Esophagus muscularis mucosa (tissue), 4 donors: ENCODE measurements at regions not wholly inside any gene's neighbourhood (a gene's known extent, or its start where the extent isn't known, plus 50 kb on each side); places are given as distances from the start of the nearest gene placed in this dataset.

Source experiments
- CTCF ChIP-seq, 3 experiments: fragments of 200-600 bp in 2 of 3; fragments of 450-650 bp in 1 of 3; sonication (generic) in 2 of 3; IDR thresholded peaks; one replicate each; pipeline ENCODE4 v1.5.1; 2017 to 2019; ENCODE audit warnings: antibody characterized with exemption in 3 of 3, mild to moderate bottlenecking in 2 of 3, moderate library complexity in 1 of 3
- EP300 ChIP-seq: sonication (generic); formaldehyde crosslinking; IDR thresholded peaks from one replicate; pipeline ENCODE4 v1.6.1; 2017; ENCODE audit warnings: antibody characterized with exemption
- POLR2A ChIP-seq: fragments of 450-650 bp; IDR thresholded peaks from one replicate; pipeline ENCODE4 v1.6.1; 2017; ENCODE audit warnings: antibody characterized with exemption, moderate library complexity, mild to moderate bottlenecking, low read depth
- POLR2AphosphoS5 ChIP-seq, 2 donors: sonication (generic); formaldehyde crosslinking; IDR thresholded peaks; one replicate each; pipeline ENCODE4 v1.6.1; 2017; ENCODE audit warnings: antibody characterized with exemption in 2 of 2

- TF ChIP-seq CTCF (IDR thresholded peaks at IDR 0.05) (no peak), POLR2AphosphoS5 (IDR thresholded peaks at IDR 0.05) (no peak), EP300 (no peak), POLR2A (no peak)
These were observed 75.4 kb upstream of the POMGNT2 start for GRCh38 chr3:43181202-43181821.
